ENCODE measurements at regions not wholly inside any gene's neighbourhood (a gene's known extent, or its start where the extent isn't known, plus 50 kb on each side); places are given as distances from the start of the nearest gene placed in this dataset.

GRCh38 chr4:55758066-55758465, 61.5 kb upstream of the EXOC1L start:
- peaks cover 13% of the 10 kb centered on the region for H3K4me1 ChIP-seq (ENCODE audit: insufficient read depth, poor library complexity, severe bottlenecking)
- no peaks in the 10 kb centered on the region for H3K36me3 ChIP-seq (ENCODE audit: low read depth)
- ATAC-seq (ENCODE audit: low read depth): no peak
- no peak for DNase-seq (ENCODE audit: low spot score)
- H3K27me3 ChIP-seq (ENCODE audit: insufficient read depth, poor library complexity, severe bottlenecking): no peaks in the 10 kb centered on the region
- no peaks in the 10 kb centered on the region for H3K9me3 ChIP-seq (ENCODE audit: severe bottlenecking)
- TF ChIP-seq CTCF (IDR thresholded peaks at IDR 0.05; ENCODE audit: poor library complexity, severe bottlenecking): no peak
- no peak overlapping the region for H3K4me3 ChIP-seq (ENCODE audit: severe bottlenecking)
- peak overlapping the region; percentile 14 for H3K27ac ChIP-seq (ENCODE audit: poor library complexity, severe bottlenecking)

- no peak overlapping the region for H3K27ac ChIP-seq (ENCODE audit: poor library complexity, severe bottlenecking)
- H3K36me3 ChIP-seq (ENCODE audit: low read depth): no peaks in the 10 kb centered on the region
- no peak overlapping the region for H3K4me3 ChIP-seq (ENCODE audit: severe bottlenecking)
- no peak for TF ChIP-seq CTCF (IDR thresholded peaks at IDR 0.05; ENCODE audit: poor library complexity, severe bottlenecking)
- H3K4me1 ChIP-seq (ENCODE audit: insufficient read depth, poor library complexity, severe bottlenecking): peaks cover 13% of the 10 kb centered on the region
- no peak for DNase-seq (ENCODE audit: low spot score)
- H3K27me3 ChIP-seq (ENCODE audit: insufficient read depth, poor library complexity, severe bottlenecking): no peaks in the 10 kb centered on the region
- H3K9me3 ChIP-seq (ENCODE audit: severe bottlenecking): no peaks in the 10 kb centered on the region
- no peak for ATAC-seq (ENCODE audit: low read depth)
These were observed 61.0 kb upstream of the EXOC1L start for GRCh38 chr4:55758570-55758969.

GRCh38 chr4:55762819-55763218, 56.8 kb upstream of the EXOC1L start:
- Histone ChIP-seq H3K27ac (ENCODE audit: poor library complexity, severe bottlenecking) (no peak overlapping the region), H3K4me1 (ENCODE audit: insufficient read depth, poor library complexity, severe bottlenecking) (no peaks in the 10 kb centered on the region), H3K4me3 (ENCODE audit: severe bottlenecking) (no peak overlapping the region), H3K27me3 (ENCODE audit: insufficient read depth, poor library complexity, severe bottlenecking) (no peaks in the 10 kb centered on the region), H3K36me3 (ENCODE audit: low read depth) (no peaks in the 10 kb centered on the region), H3K9me3 (ENCODE audit: severe bottlenecking) (no peaks in the 10 kb centered on the region)
- TF ChIP-seq CTCF (IDR thresholded peaks at IDR 0.05; ENCODE audit: poor library complexity, severe bottlenecking): no peak
- no peak for ATAC-seq (ENCODE audit: low read depth)
- no peak for DNase-seq (ENCODE audit: low spot score)

GRCh38 chr4:55763996-55764395, 55.6 kb upstream of the EXOC1L start:
- no peak for DNase-seq (ENCODE audit: low spot score)
- H3K36me3 ChIP-seq (ENCODE audit: low read depth): no peaks in the 10 kb centered on the region
- peak; percentile 44; the same call in 1 of the 3 replicates for ATAC-seq (ENCODE audit: low read depth)

More at GRCh38 chr4:55763996-55764395, 55.6 kb upstream of the EXOC1L start:
- H3K4me1 ChIP-seq (ENCODE audit: insufficient read depth, poor library complexity, severe bottlenecking): no peaks in the 10 kb centered on the region
- no peaks in the 10 kb centered on the region for H3K27me3 ChIP-seq (ENCODE audit: insufficient read depth, poor library complexity, severe bottlenecking)
- H3K4me3 ChIP-seq (ENCODE audit: severe bottlenecking): no peak overlapping the region
- H3K9me3 ChIP-seq (ENCODE audit: severe bottlenecking): no peaks in the 10 kb centered on the region
- H3K27ac ChIP-seq (ENCODE audit: poor library complexity, severe bottlenecking): no peak overlapping the region
- no peak for TF ChIP-seq CTCF (IDR thresholded peaks at IDR 0.05; ENCODE audit: poor library complexity, severe bottlenecking)
